Smooth muscle cell of the brain vasculature (primary cell): ENCODE measurements at regions not wholly inside any gene's neighbourhood (a gene's known extent, or its start where the extent isn't known, plus 50 kb on each side); places are given as distances from the start of the nearest gene placed in this dataset.

Experiments used
- DNase-seq: peaks from one replicate; pipeline ENCODE4 v3.0.0-alpha.2; 2012; ENCODE audit warnings: low read depth, low spot score

DNA sequence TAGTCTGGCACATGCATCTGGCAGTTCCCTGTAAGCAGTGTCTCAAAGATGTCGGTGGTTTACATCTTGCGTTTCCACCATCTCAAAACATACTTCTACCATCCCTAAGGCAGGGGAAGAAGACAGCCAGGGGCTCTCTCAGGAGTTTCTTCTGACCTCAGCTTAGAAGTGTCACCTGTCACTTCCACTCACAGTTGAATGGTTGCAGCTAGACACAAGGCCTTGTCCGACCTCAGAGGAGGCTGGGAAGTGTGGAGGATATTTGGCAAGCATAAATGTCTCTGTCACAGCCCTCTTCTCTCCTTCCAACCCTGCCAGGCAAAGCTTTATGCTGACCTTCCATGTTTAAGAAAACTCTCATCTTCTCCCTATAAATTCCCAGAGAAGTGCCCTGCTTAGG, 193.3 kb downstream of the HERPUD2 start:
- no peak for DNase-seq

GRCh38 chr7:35499226-35499625, 195.7 kb downstream of the HERPUD2 start:
- DNase-seq: no peak

GRCh38 chr7:35498416-35498815, 196.5 kb downstream of the HERPUD2 start:
- no peak for DNase-seq

DNA sequence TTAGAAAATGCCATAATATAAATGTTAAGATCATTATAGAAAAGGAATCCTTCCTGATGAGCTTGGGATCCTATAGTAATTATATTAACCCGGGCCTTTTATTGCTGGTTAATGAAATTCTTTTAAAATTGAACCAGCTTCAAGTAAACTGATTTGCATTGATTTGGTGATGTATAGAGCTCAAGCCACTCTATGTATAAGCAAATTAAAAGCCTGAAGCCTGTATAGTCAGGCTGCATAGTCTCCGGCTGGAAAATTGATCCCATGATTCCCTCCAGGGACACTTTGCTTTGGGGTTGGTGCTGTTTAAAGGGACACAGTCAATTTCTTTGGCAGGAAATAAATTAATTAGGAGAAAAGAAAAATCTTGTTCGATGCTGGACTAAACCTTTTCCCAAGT, 199.1 kb downstream of the HERPUD2 start:
- no peak for DNase-seq

GRCh38 chr7:35495377-35495776, 199.6 kb downstream of the HERPUD2 start:
- no peak for DNase-seq

DNA sequence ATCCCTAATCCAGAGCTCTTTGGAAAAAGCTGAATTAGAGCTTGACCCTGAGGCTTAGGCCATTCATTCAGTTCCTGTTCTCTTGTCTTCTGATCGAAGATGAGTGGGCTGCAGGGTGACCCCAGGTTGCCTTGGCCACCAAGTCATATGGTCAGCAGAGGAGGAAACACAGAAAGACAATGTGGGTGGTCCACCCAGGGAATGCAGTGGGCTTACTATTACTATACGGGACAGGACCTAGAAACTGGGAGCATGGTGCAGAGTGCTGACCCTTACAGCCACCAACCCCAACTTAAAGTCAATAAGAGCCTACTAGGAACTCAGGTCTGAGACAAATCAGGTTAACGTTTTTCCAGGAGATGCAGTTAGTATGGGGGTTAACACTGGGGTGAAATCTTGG, 200.5 kb downstream of the HERPUD2 start:
- no peak for DNase-seq

GRCh38 chr7:35492451-35493175, 202.3 kb downstream of the HERPUD2 start:
- no peak for DNase-seq

- DNase-seq: no peak
Observed at GRCh38 chr7:35491233-35491632, 203.7 kb downstream of the HERPUD2 start.

DNA sequence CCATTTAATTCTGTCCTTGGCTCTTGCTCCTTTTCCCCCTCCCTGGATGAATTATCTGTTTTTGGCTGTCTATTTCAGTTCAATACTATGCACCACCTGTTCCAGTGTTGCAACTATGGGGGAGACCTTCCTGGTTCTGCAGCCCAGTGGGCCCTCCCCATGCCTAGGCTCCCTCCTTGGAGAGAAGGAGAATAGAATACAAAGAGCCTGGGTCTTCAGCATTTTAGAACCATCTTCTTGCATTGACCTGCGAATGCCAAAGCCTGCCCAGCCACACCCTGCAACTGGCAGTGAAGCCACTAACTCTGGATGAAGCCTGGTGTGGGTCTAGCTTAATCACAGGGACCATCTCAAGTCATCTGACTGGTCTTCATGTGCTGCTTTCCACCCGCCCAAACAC, 207.1 kb downstream of the HERPUD2 start:
- no peak for DNase-seq

DNA sequence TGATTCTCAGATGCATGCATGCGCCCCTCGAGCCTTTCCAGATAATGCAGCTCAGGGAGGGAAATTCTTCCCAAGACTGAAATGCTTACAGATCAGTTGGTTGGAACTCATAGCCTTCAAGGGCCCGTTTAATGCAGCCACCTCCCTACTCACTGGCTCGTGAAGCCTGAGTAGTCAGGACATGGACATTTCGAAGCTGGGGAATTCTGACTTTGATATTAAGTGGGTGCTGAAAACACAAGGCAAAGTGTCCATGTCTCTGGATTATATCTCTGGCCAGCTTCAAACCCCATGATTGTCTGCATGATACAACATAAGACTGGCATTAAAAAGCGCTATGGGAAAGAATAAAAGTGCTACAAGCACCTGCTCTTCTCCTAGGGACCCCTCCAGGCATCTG, 207.5 kb downstream of the HERPUD2 start:
- DNase-seq: no peak

DNA sequence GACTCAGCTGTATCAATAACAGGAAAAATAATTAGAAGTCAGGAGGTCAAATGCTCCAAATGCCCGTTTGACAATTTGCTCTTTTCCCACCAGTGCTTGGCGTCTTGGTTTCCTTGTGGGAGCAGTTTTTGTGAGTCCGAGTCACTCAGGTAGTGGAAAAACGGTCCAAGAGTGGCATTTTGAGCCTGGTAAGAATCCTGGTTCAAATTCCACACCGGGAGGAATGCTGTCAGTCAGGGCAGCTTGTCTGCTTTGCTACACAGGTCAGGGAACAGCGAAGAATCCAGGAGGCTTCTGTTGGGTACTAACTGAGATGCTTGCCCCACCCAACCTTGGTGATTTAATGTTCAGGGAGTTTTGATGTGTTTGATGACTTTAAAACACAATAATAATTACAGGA, 209.5 kb downstream of the HERPUD2 start:
- no peak for DNase-seq

DNA sequence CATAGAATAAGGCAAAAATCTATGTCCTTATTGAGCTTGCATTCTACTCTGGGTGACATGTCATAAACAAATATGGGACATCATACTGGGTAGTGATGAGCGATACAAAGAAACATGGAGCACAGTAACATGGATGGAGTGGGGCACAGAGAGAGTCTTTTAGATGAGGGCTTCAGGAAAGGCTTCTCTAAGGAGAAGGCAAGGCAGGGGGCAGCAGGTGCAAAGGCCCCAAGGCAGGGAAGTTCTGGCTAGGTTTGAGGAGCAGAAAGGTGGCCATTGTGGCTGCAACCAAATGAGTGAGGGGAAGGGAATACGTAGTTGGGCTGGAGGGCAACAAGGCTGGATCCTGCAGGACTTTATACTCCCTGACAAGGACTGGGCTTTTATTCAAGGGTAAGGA, 211.4 kb downstream of the HERPUD2 start:
- DNase-seq: no peak

DNA sequence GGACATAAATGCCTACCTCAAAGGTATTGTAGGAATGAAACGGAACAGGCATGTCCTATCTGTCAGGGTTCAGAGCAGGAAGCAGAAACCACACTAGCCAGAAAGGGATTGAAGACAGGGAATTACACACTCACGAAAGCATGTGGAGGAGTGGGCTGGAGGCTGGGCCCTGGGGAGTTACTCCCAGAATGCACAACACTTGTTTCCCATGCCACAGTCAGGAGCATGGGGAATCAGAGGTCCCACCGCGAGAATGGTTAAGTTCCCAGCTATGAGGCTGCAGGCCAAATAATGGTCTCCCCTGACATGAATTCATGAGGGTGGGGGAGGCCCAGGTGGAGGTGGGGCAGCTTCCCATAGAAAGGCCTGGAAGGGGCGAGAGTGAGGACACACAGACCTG, 212.7 kb downstream of the HERPUD2 start:
- no peak for DNase-seq

DNA sequence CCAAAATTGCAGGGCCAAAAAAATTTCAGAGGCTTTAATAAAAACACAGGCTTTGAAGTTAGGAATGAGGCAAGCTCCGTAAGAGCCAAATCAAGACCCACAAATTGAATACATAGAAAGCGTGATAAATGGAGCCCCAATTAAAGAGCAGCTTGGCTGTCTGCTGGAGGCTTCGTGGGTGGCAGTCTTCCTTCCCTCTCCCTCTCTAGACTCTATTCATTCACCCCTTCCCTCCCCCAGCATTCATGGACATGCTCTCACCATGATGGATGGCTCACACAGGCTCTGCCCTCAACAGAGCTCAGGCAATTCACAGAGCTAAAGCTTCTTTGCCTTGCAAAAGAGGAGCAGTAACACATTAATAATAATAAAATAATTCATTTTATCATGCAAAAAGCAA, 214.1 kb downstream of the HERPUD2 start:
- no peak for DNase-seq

GRCh38 chr7:35477609-35478008, 217.3 kb downstream of the HERPUD2 start:
- no peak for DNase-seq

GRCh38 chr7:35474100-35474499, 220.2 kb upstream of the TBX20 start:
- DNase-seq: no peak

- no peak for DNase-seq
Observed at GRCh38 chr7:35468606-35469005, 214.7 kb upstream of the TBX20 start.

- no peak for DNase-seq
Observed at GRCh38 chr7:35467456-35467978, 213.6 kb upstream of the TBX20 start.

- DNase-seq: no peak
Observed at GRCh38 chr7:35465791-35466336, 212.0 kb upstream of the TBX20 start.

GRCh38 chr7:35463751-35464150, 209.9 kb upstream of the TBX20 start:
- no peak for DNase-seq

GRCh38 chr7:35463176-35463700, 209.3 kb upstream of the TBX20 start:
- DNase-seq: no peak

DNA sequence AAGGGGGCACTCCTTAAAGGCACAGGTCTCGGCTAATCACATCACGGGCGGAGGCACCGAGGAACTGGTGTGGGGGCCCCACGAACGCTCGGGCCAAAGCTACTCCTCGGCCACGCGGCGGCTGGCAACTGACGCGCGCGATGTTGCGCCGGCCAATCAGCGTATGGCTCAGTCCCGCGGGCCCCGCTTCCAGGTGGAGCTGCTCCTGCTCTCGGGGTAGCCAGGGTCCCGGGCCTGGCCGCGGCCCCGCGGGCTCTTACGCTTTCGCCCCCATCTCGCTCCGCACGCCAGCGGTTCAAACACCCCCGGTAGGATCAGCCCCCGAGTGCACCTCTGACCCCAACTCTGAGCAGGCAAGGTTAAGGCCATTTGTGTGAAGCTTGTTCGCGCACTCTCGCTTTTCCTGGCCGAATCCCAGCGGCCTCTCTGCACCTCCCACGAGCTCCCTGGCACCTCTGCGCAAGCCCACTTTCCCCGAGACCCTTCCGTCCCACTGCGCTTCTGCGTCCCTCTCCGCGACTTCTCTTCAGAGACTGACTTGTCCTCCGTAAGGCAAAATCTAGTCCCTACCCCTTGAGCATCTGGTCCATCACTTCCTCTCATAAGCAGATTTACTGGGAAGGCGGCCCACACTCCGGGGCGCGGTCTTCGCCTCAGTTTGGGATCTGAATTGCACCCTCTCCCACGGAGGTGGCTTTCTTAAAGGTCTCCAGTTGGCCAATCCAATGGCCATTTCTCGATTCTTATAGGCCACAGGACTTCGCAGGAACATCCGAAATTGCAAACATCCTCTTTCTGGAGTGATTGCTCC, 200.9 kb upstream of the TBX20 start:
- DNase-seq: no peak
